Choroid plexus epithelial cell (primary cell): ENCODE measurements at regions not wholly inside any gene's neighbourhood (a gene's known extent, or its start where the extent isn't known, plus 50 kb on each side); places are given as distances from the start of the nearest gene placed in this dataset.
A peak's percentile ranks its signal among the peaks of the same experiment; 100 is the strongest.

ENCODE experiments used
- DNase-seq: peaks from one replicate; pipeline ENCODE4 v3.0.0-alpha.2; 2010; ENCODE audit warnings: low read depth
- H3K4me3 ChIP-seq: 2 replicates; pipeline ENCODE4 v1.5.1; 2011; ENCODE audit warnings: low read depth, mild to moderate bottlenecking, control low read depth, low read length, moderate library complexity
- CTCF ChIP-seq: conservative IDR thresholded peaks from 2 replicates; pipeline ENCODE4 v1.5.1; 2011; ENCODE audit warnings: low read depth, mild to moderate bottlenecking, control low read depth, inconsistent platforms, low read length, moderate library complexity

- no peak for TF ChIP-seq CTCF
- no peak overlapping the region for H3K4me3 ChIP-seq
- peak; percentile 34 for DNase-seq
These were observed 129.0 kb upstream of the MAMLD1 start for GRCh38 chrX:150234126-150234525.

- H3K4me3 ChIP-seq = no peak overlapping the region
- DNase-seq = no peak
- TF ChIP-seq CTCF = no peak
These were observed 126.8 kb upstream of the MAMLD1 start for GRCh38 chrX:150236327-150236726.

GRCh38 chrX:150238632-150239382, 124.3 kb upstream of the MAMLD1 start:
- DNase-seq = no peak
- TF ChIP-seq CTCF = no peak
- H3K4me3 ChIP-seq = no peak overlapping the region

GRCh38 chrX:150239946-150240642, 123.0 kb upstream of the MAMLD1 start:
- no peak for TF ChIP-seq CTCF
- DNase-seq = no peak
- no peak overlapping the region for H3K4me3 ChIP-seq

- no peak overlapping the region for H3K4me3 ChIP-seq
- no peak for TF ChIP-seq CTCF
- no peak for DNase-seq
These were observed 122.5 kb upstream of the MAMLD1 start for GRCh38 chrX:150240643-150240970.

GRCh38 chrX:150253959-150254620, 109.0 kb upstream of the MAMLD1 start:
- DNase-seq = peak; percentile 59
- TF ChIP-seq CTCF = no peak
- no peak overlapping the region for H3K4me3 ChIP-seq
